Coronary artery (tissue), 2 donors: ENCODE measurements at regions not wholly inside any gene's neighbourhood (a gene's known extent, or its start where the extent isn't known, plus 50 kb on each side); places are given as distances from the start of the nearest gene placed in this dataset.
"Not testable (repeated sequence)": the region's sequence is repeated elsewhere in the genome, so short reads cannot be mapped to it uniquely, and the experiment has no call there.

ENCODE experiments used
- DNase-seq: peaks from one replicate; pipeline ENCODE4 v3.0.0-alpha.2; 2017; ENCODE audit warnings: low spot score
- H3K27ac ChIP-seq, 2 donors: fragments of 200-600 bp; sonication (generic); one replicate each; pipeline ENCODE4 v1.5.1; 2016 to 2019
- H3K4me3 ChIP-seq: fragments of 200-600 bp; sonication (generic); 2 replicates; pipeline ENCODE4 v1.5.1; 2016; ENCODE audit warnings: mild to moderate bottlenecking, moderate library complexity
- TF ChIP-seq, protein P1 (sequence below): fragments of 200-600 bp; sonication (generic); IDR thresholded peaks from one replicate; pipeline ENCODE4 v1.5.1; 2019; ENCODE audit warnings: antibody characterized with exemption

GRCh38 chr5:125236981-125237380 is 490.5 kb upstream of the ZNF608 start:
- Histone ChIP-seq H3K4me3 (no peak overlapping the region), H3K27ac (no peak overlapping the region)
- no peak for DNase-seq
- TF ChIP-seq, protein P1, sequence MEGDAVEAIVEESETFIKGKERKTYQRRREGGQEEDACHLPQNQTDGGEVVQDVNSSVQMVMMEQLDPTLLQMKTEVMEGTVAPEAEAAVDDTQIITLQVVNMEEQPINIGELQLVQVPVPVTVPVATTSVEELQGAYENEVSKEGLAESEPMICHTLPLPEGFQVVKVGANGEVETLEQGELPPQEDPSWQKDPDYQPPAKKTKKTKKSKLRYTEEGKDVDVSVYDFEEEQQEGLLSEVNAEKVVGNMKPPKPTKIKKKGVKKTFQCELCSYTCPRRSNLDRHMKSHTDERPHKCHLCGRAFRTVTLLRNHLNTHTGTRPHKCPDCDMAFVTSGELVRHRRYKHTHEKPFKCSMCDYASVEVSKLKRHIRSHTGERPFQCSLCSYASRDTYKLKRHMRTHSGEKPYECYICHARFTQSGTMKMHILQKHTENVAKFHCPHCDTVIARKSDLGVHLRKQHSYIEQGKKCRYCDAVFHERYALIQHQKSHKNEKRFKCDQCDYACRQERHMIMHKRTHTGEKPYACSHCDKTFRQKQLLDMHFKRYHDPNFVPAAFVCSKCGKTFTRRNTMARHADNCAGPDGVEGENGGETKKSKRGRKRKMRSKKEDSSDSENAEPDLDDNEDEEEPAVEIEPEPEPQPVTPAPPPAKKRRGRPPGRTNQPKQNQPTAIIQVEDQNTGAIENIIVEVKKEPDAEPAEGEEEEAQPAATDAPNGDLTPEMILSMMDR = no peak

- TF ChIP-seq, protein P1 = no peak
- Histone ChIP-seq H3K27ac (no peak overlapping the region), H3K4me3 (no peak overlapping the region)
- DNase-seq = no peak
These were observed 498.1 kb upstream of the ZNF608 start for GRCh38 chr5:125244531-125244930.

DNA sequence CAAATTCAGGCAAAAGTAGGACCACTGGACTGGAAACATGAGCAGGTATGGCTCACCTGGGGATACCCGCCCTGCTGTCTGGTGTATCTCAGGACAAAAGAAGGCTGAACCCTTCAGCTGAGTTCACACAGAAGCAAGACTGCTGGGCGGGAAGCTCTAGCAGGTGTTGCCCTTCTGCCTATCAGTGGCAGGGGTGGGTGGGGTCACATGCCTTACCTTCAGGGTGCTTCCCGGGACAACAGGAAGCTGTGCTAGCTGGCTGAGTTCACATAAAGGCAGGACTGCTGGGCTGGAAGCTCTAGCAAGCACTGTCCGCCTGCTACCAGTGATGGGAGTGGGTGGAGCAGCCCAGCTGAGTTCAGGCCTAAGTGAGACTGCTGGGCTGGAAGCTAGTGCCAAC is 498.8 kb upstream of the ZNF608 start:
- no peak for DNase-seq

GRCh38 chr5:125249400-125249799 is 503.0 kb upstream of the ZNF608 start:
- Histone ChIP-seq H3K27ac (no peak overlapping the region), H3K4me3 (no peak overlapping the region)
- TF ChIP-seq, protein P1 = no peak
- no peak for DNase-seq

More for the DNA sequence above, 498.8 kb upstream of the ZNF608 start:
- Histone ChIP-seq H3K27ac (no peak overlapping the region), H3K4me3 (no peak overlapping the region)
- TF ChIP-seq, protein P1 = no peak

DNA sequence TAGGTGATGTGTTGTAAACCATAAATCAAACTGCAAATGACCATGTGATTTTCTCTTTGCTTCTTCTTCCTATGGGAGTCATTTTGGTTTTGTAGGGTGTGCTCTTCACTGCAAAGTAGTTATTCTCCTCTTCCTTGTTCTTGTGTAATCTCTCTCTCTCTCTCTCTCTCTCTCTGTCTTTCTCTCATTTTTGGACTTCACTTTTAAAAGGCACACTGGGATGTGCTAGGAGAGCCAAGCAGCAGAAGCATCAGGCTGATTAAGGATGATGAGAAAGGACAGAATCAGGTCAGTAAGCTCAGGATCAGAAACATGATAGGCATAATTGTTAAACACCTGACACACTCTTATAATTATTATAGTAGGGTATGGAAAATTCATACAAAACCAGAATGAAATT is 505.3 kb upstream of the ZNF608 start:
- no peak overlapping the region for H3K4me3 ChIP-seq
- TF ChIP-seq, protein P1 = no peak
- H3K27ac ChIP-seq = no peak overlapping the region
- DNase-seq = no peak

- H3K27ac ChIP-seq, H3K4me3 ChIP-seq, DNase-seq: not testable (repeated sequence)
These were observed 507.2 kb upstream of the ZNF608 start for GRCh38 chr5:125253634-125254033.

DNA sequence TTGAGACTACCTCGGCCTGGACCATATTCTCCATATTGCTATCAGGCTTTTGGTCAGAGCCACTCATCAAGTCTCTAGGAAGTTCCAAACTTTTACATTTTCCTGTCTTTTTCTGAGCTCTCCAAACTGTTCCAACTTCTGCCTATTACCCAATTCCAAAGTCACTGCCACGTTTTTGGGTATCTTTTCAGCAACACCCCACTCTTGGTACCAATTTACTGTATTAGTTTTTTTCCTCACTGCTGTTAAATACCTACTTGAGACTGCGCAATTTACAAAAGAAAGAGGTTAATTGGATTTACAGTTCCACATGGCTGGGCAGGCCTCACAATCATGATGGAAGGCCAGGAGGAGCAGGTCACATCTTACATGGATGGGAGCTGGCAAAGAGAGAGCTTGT is 507.8 kb upstream of the ZNF608 start:
- no peak for DNase-seq
- Histone ChIP-seq H3K4me3 (no peak overlapping the region), H3K27ac (no peak overlapping the region)
- TF ChIP-seq, protein P1 = no peak

DNA sequence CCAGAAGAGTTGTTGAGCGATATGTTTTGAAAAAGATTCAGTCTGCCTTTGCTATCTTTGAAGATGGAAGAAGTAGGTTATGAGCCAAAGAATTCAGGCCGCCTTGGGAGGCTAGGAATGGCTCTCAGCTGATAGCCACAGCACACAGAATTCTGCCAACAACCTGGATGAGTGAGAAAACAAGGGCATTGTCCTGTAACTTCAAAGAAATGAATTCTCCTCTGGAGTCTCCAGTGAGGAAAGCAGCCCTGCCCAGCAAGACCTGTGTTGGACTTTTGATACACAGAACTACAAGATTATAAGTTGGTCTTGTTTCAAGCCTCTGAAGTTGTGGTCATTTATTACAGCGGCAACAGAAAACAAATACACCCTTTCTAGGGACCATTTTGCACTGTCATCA is 509.9 kb upstream of the ZNF608 start:
- TF ChIP-seq, protein P1 = no peak
- Histone ChIP-seq H3K4me3 (no peak overlapping the region), H3K27ac (no peak overlapping the region)
- no peak for DNase-seq
